Stimulated activated CD4-positive, alpha-beta T cell treated with anti-CD3 and anti-CD28 coated beads, Interleukin-12 subunit alpha, Interleukin-12 subunit beta, amount 100 ng/mL, for 48 hours (primary cell): ENCODE measurements at regions not wholly inside any gene's neighbourhood (a gene's known extent, or its start where the extent isn't known, plus 50 kb on each side); places are given as distances from the start of the nearest gene placed in this dataset.
"Not testable (repeated sequence)": the region's sequence is repeated elsewhere in the genome, so short reads cannot be mapped to it uniquely, and the experiment has no call there.

ENCODE experiments used
- DNase-seq, 3 donors: peaks; one replicate each; pipeline ENCODE4 v3.0.0-alpha.2; 2020; ENCODE audit warnings: low read depth in 2 of 3, low spot score in 1 of 3

GRCh38 chr5:120083851-120084542 is 380.1 kb upstream of the PRR16 start:
- DNase-seq = no peak

- DNase-seq = no peak
Measured at GRCh38 chr5:120084543-120084870, 379.6 kb upstream of the PRR16 start.

DNA sequence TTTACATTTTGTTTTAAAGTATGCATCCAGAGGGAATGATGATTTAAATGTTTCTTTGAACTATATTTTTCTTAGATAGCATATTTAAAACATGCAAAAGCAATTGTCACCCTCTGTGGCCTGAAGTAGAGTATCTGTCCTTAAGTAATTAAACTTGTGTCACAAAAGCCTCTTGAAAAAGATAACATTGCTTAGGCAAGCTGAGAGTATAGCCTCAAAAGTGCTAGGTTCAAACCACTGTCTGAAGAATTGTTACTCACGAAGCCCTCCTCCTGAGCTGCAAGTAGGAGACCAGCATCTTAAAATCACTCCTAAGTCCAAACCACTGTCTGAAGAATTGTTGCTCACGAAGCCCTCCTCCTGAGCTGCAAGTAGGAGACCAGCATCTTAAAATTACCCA is 378.0 kb upstream of the PRR16 start:
- no peak for DNase-seq

- no peak for DNase-seq
Measured at GRCh38 chr5:120088412-120088811, 375.7 kb upstream of the PRR16 start.

GRCh38 chr5:120088836-120089235 is 375.3 kb upstream of the PRR16 start:
- DNase-seq = no peak

DNA sequence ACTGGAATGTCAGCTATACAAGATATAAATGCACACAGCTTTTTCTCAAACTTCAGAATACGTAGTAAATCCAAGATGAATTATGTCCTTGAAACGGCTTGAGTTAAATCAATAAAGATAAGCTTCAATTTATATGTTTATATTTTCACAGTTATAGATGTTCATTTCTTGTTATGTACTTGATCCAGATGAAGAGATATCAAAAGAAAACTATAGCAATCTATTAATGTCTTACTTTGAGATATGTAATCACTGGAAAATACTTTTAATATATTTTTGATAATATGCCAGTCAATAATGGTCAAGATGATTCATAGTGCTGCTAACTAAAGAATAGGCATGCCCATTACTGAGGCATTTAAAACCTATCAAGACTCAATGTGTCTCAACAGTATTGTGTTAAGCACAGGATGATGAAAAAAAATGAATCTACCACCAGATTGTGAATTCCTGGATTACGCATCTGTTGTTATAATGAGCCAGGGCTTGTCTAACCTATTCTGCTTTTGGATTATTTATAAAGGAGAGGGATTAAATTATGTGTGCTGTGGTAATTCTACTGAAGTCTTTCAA is 372.6 kb upstream of the PRR16 start:
- no peak for DNase-seq

DNA sequence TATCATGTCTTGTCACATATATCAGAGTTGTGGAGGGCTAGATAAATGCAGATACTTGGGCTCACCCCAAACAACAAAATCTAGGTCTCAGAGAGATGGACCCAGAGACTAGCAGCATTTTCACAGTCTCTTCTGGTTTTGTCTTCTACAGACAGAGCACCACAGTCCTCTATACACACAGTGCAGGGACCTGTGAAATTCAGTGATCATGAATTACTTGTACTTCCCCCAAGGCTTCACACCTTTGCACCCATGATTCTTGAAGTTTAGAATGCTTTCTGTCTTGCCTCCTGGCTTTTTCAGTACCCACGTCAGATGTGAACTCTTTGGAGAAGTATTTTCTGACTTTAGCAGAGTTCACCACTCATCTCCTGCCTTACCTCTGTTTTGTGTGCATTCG is 371.5 kb upstream of the PRR16 start:
- no peak for DNase-seq

DNA sequence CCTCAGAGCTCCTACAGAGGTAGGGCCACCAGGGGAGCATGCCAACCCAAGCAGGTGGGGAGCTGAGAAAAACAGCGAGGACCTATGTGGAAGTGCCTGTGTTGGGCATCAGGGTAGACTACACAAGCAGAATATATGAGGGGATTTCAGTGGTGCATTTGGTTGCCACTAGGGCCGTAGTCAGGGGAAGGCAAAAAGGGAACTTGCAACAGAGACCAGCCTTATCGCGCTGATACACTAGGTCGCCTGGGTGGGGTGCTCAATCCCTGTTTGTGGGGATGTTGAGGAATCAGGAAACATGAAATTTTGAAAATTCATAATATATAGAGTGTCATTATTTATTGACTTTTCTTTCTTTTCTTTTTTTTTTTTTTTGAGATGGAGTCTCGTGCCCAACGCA is 370.9 kb upstream of the PRR16 start:
- DNase-seq = no peak

- DNase-seq = no peak
Measured at GRCh38 chr5:120096413-120096812, 367.7 kb upstream of the PRR16 start.

DNA sequence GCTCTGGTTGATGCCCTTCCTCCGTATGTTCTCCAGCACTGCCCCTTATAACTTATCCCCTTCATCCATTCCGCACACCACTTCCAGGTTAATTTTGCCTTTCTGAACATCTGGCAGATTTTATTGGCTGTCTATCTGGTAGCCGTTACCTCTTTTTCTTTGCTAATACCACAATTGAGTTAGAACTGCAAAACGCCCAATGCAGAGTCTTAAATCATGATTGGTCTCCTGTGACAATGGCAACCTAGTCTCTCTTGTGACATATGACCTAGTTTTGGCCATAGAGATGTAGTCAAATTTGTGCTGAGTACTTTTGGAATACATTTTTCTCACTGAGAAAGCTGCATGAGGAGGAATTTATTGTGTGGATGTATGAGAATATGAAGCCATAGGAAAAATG is 365.7 kb upstream of the PRR16 start:
- DNase-seq = no peak

DNA sequence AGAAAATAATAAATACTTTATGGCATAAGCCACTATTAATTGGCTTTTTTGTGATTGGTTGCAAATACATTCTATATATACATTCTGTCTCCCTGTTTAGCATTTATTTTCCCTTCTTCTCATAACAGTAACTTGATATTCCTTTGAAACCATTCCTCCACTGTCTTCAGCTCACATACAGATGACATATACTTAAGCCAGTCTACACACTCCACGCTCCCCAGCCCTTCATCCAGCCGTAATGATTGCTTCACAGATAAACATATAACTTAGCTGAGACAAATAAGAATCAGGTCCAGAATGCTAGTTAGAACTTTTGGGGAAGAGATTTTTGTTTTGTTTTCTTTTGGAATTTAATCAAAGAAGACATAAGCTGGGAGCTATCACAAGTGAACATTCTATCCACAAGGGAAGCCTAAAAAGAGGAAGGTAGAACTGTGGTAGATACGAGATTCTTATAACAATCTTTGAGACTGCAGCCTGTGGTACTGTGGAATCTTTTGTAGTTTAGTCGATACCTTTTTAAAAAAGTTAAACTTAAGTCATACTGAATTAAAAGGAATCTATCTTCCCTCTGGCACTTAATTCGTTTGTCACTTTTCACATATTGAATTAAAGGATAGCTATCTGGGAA is 365.1 kb upstream of the PRR16 start:
- DNase-seq = no peak

- no peak for DNase-seq
Measured at GRCh38 chr5:120101771-120102170, 362.3 kb upstream of the PRR16 start.

DNA sequence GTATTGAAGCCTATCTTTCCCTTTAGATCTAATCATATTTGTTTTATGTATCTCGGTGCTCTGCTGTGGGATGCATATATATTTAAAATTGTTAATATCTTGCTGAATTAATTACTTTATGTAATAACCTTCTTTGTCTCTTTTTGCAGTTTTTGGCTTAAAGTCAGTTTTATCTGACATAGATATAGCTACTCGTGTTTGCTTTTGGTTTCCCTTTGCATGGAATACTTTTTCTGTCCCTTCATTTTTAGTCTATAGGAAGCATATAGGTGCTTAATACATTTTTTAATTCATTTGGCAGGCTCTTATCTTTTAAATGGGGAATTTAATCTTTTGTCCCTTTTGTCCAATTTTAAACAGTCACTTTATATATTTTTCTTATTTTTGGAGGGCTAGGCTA is 360.6 kb upstream of the PRR16 start:
- DNase-seq = no peak

DNA sequence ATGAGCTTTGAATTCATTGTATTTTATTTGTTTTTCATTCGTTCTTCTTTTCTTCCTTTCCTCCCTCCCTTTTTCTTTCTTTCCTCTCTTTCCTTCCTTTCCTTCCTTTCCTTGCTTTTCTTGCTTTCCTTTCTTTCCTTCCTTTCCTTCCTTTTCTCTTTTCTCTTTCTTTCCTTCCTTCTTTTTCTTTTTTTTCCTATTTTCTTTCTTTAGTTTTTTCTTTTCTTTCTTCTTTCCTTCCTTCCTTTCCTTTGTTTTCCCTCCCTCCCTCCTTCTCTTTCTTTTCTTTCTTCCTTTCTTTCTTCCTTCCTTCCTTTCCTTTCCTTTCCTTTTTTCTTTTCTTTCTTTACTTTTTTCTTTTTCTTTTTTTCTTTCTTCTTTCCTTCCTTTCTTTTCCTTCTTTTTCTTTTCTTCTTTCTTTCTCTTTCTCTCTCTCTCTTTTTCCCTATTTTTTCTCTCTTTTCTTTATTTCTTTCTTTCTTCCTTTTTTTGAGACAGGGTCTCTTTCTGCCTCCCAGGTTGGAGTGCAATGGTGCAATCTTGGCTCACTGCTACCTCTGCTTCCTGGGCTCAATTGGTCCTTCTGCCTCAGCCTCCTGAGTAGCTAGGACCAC is 357.1 kb upstream of the PRR16 start:
- DNase-seq = no peak

DNA sequence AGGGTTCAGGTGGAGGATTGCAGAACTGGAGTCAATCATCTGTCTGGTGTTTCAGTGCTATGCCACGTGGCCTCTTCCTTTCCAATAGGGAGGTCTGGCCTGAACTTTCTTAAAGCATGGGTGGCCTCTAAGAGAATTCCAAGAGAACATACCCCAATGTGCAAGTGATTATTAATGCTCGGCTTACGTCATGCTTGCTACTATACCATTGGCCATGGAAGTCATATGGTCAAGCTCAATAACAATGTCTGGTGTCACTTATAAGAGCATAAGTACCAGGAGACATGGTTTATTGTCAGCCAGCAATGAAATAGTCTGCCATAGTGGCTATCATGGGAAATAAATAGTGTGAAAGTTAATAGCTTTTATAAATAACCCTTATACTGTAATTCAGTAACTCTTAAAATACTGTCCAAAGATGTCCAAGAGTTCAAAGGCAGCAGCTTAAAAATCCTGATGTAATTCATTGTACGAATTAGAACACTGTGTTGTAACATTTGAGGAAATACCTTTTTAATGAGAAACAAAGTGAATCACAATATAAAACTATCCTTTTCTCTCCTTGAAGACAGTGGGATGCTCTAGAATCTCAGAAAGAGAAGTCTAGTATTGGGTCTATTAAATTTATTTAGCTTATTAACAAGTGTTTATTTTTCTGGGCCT is 355.4 kb upstream of the PRR16 start:
- no peak for DNase-seq

DNA sequence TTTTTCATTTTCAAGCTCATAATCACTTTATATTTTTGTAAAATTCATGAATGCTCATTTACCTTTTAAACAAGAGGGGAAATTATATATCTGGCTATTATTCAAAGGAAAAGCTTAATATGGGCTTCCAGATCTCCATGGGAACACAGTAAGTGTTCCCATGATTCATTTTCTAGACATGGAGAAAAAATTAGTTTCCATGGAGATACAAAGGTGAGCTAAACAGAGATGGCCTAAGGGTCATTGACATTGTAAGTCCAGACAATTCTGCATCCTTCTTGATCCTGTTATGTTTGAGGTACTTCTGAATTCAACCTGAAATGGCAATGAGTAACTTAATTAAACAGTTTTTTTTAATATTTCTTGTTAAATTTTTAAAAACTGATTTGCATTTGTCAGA is 341.4 kb upstream of the PRR16 start:
- DNase-seq = no peak

DNA sequence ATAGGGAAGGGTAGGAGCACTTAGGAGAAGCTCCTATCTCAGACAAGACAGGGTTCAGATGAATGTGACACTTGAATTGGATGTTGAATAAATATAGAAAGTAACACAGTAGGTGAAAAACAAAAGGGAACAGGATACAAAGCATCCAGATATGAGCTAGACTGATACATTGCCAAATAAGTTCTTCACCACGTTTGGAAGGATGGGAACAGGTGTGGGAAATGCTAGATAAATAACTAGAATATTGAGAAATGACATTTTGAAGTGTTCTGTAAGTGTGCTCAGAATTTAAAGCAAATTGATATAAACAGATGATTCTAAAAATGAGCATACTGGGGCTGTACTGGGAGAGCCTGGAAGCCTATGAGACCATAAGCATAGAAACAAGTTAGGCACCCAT is 340.1 kb upstream of the PRR16 start:
- DNase-seq = no peak

DNA sequence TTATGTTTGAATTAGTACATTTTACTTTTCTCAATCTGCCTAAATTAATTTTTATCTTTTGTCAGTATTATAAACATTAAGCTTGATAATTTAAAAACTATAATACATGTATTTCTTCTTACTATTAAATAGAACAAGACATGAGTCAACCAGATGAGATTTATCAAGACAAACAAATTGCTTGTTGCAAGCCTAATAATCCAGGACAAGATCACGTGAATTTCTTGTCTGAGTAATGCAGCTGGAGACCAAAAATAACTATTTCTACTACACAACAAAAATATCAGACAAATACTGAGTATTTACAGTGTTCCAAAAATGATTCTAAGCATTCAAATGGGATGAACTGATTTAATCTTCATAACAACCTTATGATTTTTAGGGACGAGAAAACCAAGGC is 339.1 kb upstream of the PRR16 start:
- DNase-seq = no peak

DNA sequence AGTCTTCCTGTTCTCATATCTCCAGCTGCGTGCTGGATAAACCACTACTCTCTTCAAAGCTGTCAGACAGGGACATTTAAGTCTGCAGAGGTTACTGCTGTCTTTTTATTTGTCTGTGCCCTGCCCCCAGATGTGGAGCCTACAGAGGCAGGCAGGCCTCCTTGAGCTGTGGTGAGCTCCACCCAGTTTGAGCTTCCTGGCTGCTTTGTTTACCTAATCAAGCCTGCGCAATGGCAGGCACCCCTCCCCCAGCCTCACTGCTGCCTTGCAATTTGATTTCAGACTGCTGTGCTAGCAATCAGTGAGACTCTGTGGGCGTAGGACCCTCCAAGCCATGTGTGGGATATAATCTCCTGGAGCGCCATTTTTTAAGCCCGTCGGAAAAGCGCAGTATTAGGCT is 331.8 kb upstream of the PRR16 start:
- not testable (repeated sequence) for DNase-seq

DNA sequence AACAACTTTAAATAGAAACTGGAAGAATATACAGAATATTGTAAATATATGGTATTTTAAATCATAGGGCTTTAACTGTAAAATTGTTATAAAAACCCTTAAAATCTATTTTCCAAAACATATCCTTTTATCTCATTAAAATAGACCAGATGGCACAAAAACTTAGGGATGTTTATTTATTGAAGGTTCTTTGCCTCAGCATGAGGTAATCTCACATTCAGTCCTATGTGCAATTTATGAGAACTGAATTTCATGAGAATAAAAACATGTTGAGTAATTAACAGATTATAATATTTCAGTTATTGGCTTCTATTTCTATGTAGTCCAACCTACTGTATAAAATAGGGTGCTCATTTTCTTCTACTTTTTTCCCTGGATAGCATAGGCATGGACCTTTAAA is 329.2 kb upstream of the PRR16 start:
- DNase-seq = no peak

GRCh38 chr5:120137582-120137981 is 326.5 kb upstream of the PRR16 start:
- no peak for DNase-seq

- DNase-seq = no peak
Measured at GRCh38 chr5:120139039-120139438, 325.1 kb upstream of the PRR16 start.
